ENCODE measurements at regions not wholly inside any gene's neighbourhood (a gene's known extent, or its start where the extent isn't known, plus 50 kb on each side); places are given as distances from the start of the nearest gene placed in this dataset.

GRCh38 chr14:87161502-87161901 is 831.5 kb downstream of the GALC start:
- TF ChIP-seq CTCF (conservative IDR thresholded peaks at IDR 0.05; ENCODE audit: low read depth, low read length) (no peak), EZH2 (IDR thresholded peaks at IDR 0.05; ENCODE audit: borderline replicate concordance, low read depth, low read length, poor library complexity, severe bottlenecking) (no peak)
